OCI-LY3 (cell line): ENCODE measurements at regions not wholly inside any gene's neighbourhood (a gene's known extent, or its start where the extent isn't known, plus 50 kb on each side); places are given as distances from the start of the nearest gene placed in this dataset.

Source experiments
- H2AFZ ChIP-seq: fragments of 200-600, 300-600 bp; shearing (Covaris generic); 2 replicates; pipeline ENCODE4 v1.6.0; 2014; ENCODE audit warnings: antibody characterized with exemption, low read depth, low read length
- H3K27ac ChIP-seq: fragments of 200-600, 300-600 bp; sonication (generic); 2 replicates; pipeline ENCODE4 v1.5.1; 2014; ENCODE audit warnings: mild to moderate bottlenecking, low read length, moderate library complexity, mixed read lengths
- H3K27me3 ChIP-seq: fragments of 200-600, 300-600 bp; sonication (generic); 2 replicates; pipeline ENCODE4 v1.6.1; 2014; ENCODE audit warnings: low read depth, low read length, mixed read lengths
- H3K36me3 ChIP-seq: fragments of 200-600, 300-600 bp; sonication (generic); replicated peaks from 2 replicates; pipeline ENCODE3; 2014; ENCODE audit warnings: low read depth, low read length, mixed read lengths
- H3K4me1 ChIP-seq: fragments of 300-600, 200-600 bp; sonication (generic); 2 replicates; pipeline ENCODE4 v1.6.1; 2014; ENCODE audit warnings: low read length, mixed read lengths
- H3K4me2 ChIP-seq: fragments of 200-600, 300-600 bp; sonication (generic); 2 replicates; pipeline ENCODE4 v1.6.1; 2014; ENCODE audit warnings: low read length, mixed read lengths
- H3K4me3 ChIP-seq: fragments of 300-600, 200-600 bp; sonication (generic); 2 replicates; pipeline ENCODE4 v1.5.1; 2014; ENCODE audit warnings: antibody characterized with exemption, mild to moderate bottlenecking, low read length, moderate library complexity
- H3K79me2 ChIP-seq: fragments of 300-600, 200-600 bp; shearing (Covaris generic); 2 replicates; pipeline ENCODE4 v1.6.1; 2014; ENCODE audit warnings: mild to moderate bottlenecking, low read length, mixed read lengths
- H3K9ac ChIP-seq: fragments of 300-600, 200-600 bp; shearing (Covaris generic); 2 replicates; pipeline ENCODE4 v1.6.0; 2014; ENCODE audit warnings: mild to moderate bottlenecking, low read length, moderate library complexity
- H3K9me3 ChIP-seq: fragments of 200-600, 300-600 bp; shearing (Covaris generic); 2 replicates; pipeline ENCODE4 v1.6.1; 2014; ENCODE audit warnings: low read length, mixed read lengths; ENCODE audit not compliant: insufficient read depth
- H4K20me1 ChIP-seq: fragments of 200-600, 300-600 bp; sonication (generic); 2 replicates; pipeline ENCODE4 v1.6.1; 2016; ENCODE audit warnings: low read length, mixed read lengths; ENCODE audit not compliant: insufficient read depth
- CTCF ChIP-seq: fragments of 200-600, 300-600 bp; sonication (generic); IDR thresholded peaks from 2 replicates; pipeline ENCODE4 v1.5.1; 2014; ENCODE audit warnings: antibody characterized with exemption, low read length, low read depth
- EZH2phosphoT487 ChIP-seq: fragments of 200-600 bp; shearing (Covaris generic); IDR thresholded peaks from 2 replicates; pipeline ENCODE4 v1.6.1; 2018; ENCODE audit warnings: antibody characterized with exemption, mixed run types, low read depth

GRCh38 chr14:39617537-39617936, 185.3 kb upstream of the FBXO33 start:
- Histone ChIP-seq H3K9ac (no peak overlapping the region), H4K20me1 (no peaks in the 10 kb centered on the region), H3K9me3 (no peaks in the 10 kb centered on the region), H3K4me1 (no peaks in the 10 kb centered on the region), H3K27me3 (no peaks in the 10 kb centered on the region), H2AFZ (no peak overlapping the region), H3K79me2 (no peaks in the 10 kb centered on the region), H3K27ac (no peak overlapping the region), H3K36me3 (no peaks in the 10 kb centered on the region), H3K4me2 (no peak overlapping the region), H3K4me3 (no peak overlapping the region)
- no peak for TF ChIP-seq EZH2phosphoT487
- no peak for TF ChIP-seq CTCF

- H3K9me3 ChIP-seq = no peaks in the 10 kb centered on the region
- H4K20me1 ChIP-seq = no peaks in the 10 kb centered on the region
- H3K9ac ChIP-seq = no peak overlapping the region
- H3K4me1 ChIP-seq = no peaks in the 10 kb centered on the region
- no peaks in the 10 kb centered on the region for H3K36me3 ChIP-seq
- H3K27ac ChIP-seq = no peak overlapping the region
- H3K4me2 ChIP-seq = no peak overlapping the region
- no peak overlapping the region; the same call in 1 of the 2 replicates for H2AFZ ChIP-seq
- H3K27me3 ChIP-seq = no peaks in the 10 kb centered on the region
- no peak overlapping the region for H3K4me3 ChIP-seq
- no peaks in the 10 kb centered on the region for H3K79me2 ChIP-seq
- TF ChIP-seq CTCF (no peak), EZH2phosphoT487 (no peak)
Measured at GRCh38 chr14:39615352-39615751, 183.1 kb upstream of the FBXO33 start.

- Histone ChIP-seq H3K27me3 (no peaks in the 10 kb centered on the region), H3K4me2 (no peak overlapping the region), H3K9ac (no peak overlapping the region), H4K20me1 (no peaks in the 10 kb centered on the region), H3K9me3 (no peaks in the 10 kb centered on the region), H2AFZ (no peak overlapping the region), H3K4me3 (no peak overlapping the region), H3K79me2 (no peaks in the 10 kb centered on the region), H3K36me3 (no peaks in the 10 kb centered on the region), H3K27ac (no peak overlapping the region), H3K4me1 (no peaks in the 10 kb centered on the region)
- TF ChIP-seq CTCF = no peak
- no peak for TF ChIP-seq EZH2phosphoT487
Measured at GRCh38 chr14:39614297-39614923, 182.2 kb upstream of the FBXO33 start.

- Histone ChIP-seq H2AFZ (no peak overlapping the region), H3K4me2 (no peak overlapping the region), H3K4me3 (no peak overlapping the region), H3K4me1 (no peaks in the 10 kb centered on the region), H3K27ac (no peak overlapping the region), H3K27me3 (no peaks in the 10 kb centered on the region), H3K9ac (no peak overlapping the region), H3K9me3 (no peaks in the 10 kb centered on the region), H3K36me3 (no peaks in the 10 kb centered on the region), H4K20me1 (no peaks in the 10 kb centered on the region), H3K79me2 (no peaks in the 10 kb centered on the region)
- TF ChIP-seq CTCF (no peak), EZH2phosphoT487 (no peak)
Measured at GRCh38 chr14:39609119-39609518, 176.9 kb upstream of the FBXO33 start.
